ENCODE measurements at regions not wholly inside any gene's neighbourhood (a gene's known extent, or its start where the extent isn't known, plus 50 kb on each side); places are given as distances from the start of the nearest gene placed in this dataset.

DNA sequence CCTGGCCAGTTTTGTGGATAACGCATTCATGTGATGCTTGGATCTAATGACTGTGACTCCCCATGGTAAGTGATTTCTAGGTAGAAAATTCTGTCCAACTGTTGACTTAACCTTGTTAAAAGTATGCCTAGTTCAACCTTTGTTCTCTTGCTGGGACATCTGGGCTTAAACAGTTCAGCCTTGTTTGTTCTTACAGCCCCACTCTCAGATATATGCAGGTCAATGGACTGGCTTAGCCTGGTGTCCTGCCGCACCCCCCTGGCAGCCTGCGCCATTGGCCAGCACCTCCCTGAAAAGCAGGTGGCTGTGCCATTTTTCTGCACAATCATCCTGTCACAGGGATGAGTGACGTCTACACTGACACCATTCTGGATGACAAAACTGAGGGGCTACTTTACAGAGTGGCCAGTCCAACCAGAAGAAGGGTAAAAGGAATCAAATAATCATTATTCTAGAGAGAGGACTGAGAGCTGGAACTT is 244.7 kb upstream of the ONECUT1 start:
- TF ChIP-seq CTCF (IDR thresholded peaks at IDR 0.05): no peak
- TF ChIP-seq EZH2 (IDR thresholded peaks at IDR 0.05; ENCODE audit: borderline replicate concordance, insufficient read depth, low read depth, low read length, poor library complexity, severe bottlenecking): no peak

Data from B cell (primary cell).